Endothelial cell of umbilical vein (primary cell): ENCODE measurements at regions not wholly inside any gene's neighbourhood (a gene's known extent, or its start where the extent isn't known, plus 50 kb on each side); places are given as distances from the start of the nearest gene placed in this dataset.

Experiments used
- POLR2A ChIP-seq: IDR thresholded peaks from 2 replicates; pipeline ENCODE4 v1.6.1; 2012; ENCODE audit warnings: low read depth, mild to moderate bottlenecking, control low read depth, low read length
- POLR2AphosphoS5 ChIP-seq: IDR thresholded peaks from 2 replicates; pipeline ENCODE4 v1.6.1; 2012; ENCODE audit warnings: low read depth, mild to moderate bottlenecking, control low read depth, low read length, moderate library complexity; ENCODE audit not compliant: insufficient read depth
- TF ChIP-seq, protein P1 (sequence below), 2 donors: IDR thresholded peaks; 1 replicate in 1 of 2; 2 replicates in 1 of 2; pipeline ENCODE4 v1.5.1; 2011; ENCODE audit warnings: low read length in 2 of 2, mild to moderate bottlenecking in 2 of 2, moderate library complexity in 2 of 2, control low read depth in 1 of 2, inconsistent platforms in 1 of 2, low read depth in 1 of 2; ENCODE audit not compliant: insufficient read depth in 1 of 2; ENCODE audit errors: extremely low read depth in 1 of 2

DNA sequence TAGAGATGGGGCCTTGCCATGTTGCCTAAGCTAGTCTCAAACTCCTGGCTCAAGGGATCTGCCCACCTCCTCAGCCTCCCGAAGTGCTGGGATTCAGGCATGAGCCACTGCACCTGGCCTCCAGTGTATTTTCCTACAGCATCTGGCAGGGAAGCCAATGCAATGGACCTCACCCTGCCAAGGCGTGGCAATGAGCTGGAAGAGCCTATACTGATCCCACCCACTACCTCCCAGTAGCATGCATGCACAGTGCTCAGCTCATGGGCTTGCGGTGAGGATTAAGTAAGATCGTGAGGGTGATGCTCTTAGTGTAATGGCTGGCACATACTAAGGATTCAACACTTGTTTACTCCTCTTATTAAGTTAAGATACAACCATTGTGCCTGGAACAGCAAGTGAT is 69.7 kb downstream of the PHLDA1 start:
- TF ChIP-seq, protein P1, sequence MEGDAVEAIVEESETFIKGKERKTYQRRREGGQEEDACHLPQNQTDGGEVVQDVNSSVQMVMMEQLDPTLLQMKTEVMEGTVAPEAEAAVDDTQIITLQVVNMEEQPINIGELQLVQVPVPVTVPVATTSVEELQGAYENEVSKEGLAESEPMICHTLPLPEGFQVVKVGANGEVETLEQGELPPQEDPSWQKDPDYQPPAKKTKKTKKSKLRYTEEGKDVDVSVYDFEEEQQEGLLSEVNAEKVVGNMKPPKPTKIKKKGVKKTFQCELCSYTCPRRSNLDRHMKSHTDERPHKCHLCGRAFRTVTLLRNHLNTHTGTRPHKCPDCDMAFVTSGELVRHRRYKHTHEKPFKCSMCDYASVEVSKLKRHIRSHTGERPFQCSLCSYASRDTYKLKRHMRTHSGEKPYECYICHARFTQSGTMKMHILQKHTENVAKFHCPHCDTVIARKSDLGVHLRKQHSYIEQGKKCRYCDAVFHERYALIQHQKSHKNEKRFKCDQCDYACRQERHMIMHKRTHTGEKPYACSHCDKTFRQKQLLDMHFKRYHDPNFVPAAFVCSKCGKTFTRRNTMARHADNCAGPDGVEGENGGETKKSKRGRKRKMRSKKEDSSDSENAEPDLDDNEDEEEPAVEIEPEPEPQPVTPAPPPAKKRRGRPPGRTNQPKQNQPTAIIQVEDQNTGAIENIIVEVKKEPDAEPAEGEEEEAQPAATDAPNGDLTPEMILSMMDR (IDR thresholded peaks at IDR 0.05; ENCODE audit: extremely low read depth in 1 of 2, insufficient read depth in 1 of 2, low read depth in 1 of 2, low read length in 2 of 2): no peak
- no peak for TF ChIP-seq POLR2AphosphoS5
- TF ChIP-seq POLR2A: no peak
